K562 (cell line): ENCODE measurements at regions not wholly inside any gene's neighbourhood (a gene's known extent, or its start where the extent isn't known, plus 50 kb on each side); places are given as distances from the start of the nearest gene placed in this dataset.

ENCODE experiments used
- ATAC-seq: fragments of 200-7000 bp; cut with Tn5 transposase; 3 replicates; pipeline ENCODE4 v1.9.1; 2020; ENCODE audit warnings: moderate library complexity
- BruUV-seq: library from RNA; stranded (reverse); fragments of 400-500 nt; replicated peaks from 2 replicates; lab custom pipeline; 2021; lab: Mats Ljungman, UMichigan
- CTCF ChIA-PET: fragments of 300-600 bp; formaldehyde crosslinking; extraction: SDS; loops from one replicate; lab custom pipeline; 2021; ENCODE audit warnings: low intra/inter-chr PET ratio; lab: Yijun Ruan, JAX
- POLR2A ChIA-PET: fragments of 300-600, 350-650 bp; sonication (Branson Sonifier 250); formaldehyde crosslinking; extraction: SDS; loops from one replicate; lab custom pipeline; 2021; ENCODE audit warnings: antibody characterized with exemption, inconsistent platforms; lab: Yijun Ruan, JAX
- DNase-seq, 4 experiments: peaks; one replicate each; pipeline versions ENCODE4 v3.0.0 to v3.0.0-alpha.2; 2011 to 2018; ENCODE audit warnings: low spot score in 3 of 4, mixed read lengths in 3 of 4; ENCODE audit errors: extremely low read depth in 1 of 4
- FAIRE-seq: peaks from 2 replicates; lab custom pipeline; 2011; peaks lifted over from hg19 to GRCh38; lab: Jason Lieb, UNC
- H2AFZ ChIP-seq: 2 replicates; pipeline ENCODE4 v1.6.0; 2011; ENCODE audit warnings: low read depth, low read length, control low read depth, inconsistent platforms
- H3K27ac ChIP-seq: fragments of 200-600 bp; 3 replicates; pipeline ENCODE4 v1.8.0; 2011; ENCODE audit warnings: low read depth, mild to moderate bottlenecking, control low read depth, inconsistent platforms, low read length, moderate library complexity, mixed read lengths; ENCODE audit errors: extremely low read depth
- H3K27me3 ChIP-seq, 2 experiments: fragments of 300-600 bp in 1 of 2; 2 replicates in 1 of 2; 3 replicates in 1 of 2; pipeline versions ENCODE4 v1.6.0 to v1.8.0; 2011; ENCODE audit warnings: inconsistent platforms in 2 of 2, low read length in 2 of 2, mild to moderate bottlenecking in 1 of 2, mixed read lengths in 1 of 2, moderate library complexity in 1 of 2; ENCODE audit not compliant: control insufficient read depth in 2 of 2, insufficient read depth in 2 of 2
- H3K36me3 ChIP-seq: fragments of 300-600 bp; 3 replicates; pipeline ENCODE4 v1.8.0; 2011; ENCODE audit warnings: mild to moderate bottlenecking, low read length, inconsistent platforms; ENCODE audit not compliant: control insufficient read depth, insufficient read depth
- H3K4me1 ChIP-seq, 2 experiments: fragments of 200-600 bp in 1 of 2; replicated peaks in 1 of 2; 2 replicates in 1 of 2; 3 replicates in 1 of 2; pipeline versions ENCODE4 v1.5.1 to v1.8.0; 2011; ENCODE audit warnings: inconsistent platforms in 2 of 2, low read length in 2 of 2, mild to moderate bottlenecking in 1 of 2, mixed read lengths in 1 of 2, moderate library complexity in 1 of 2; ENCODE audit not compliant: control insufficient read depth in 2 of 2, insufficient read depth in 2 of 2
- H3K4me2 ChIP-seq: 2 replicates; pipeline ENCODE4 v1.6.1; 2011; ENCODE audit warnings: low read length, control low read depth, inconsistent platforms, mixed read lengths; ENCODE audit not compliant: insufficient read depth
- H3K4me3 ChIP-seq: fragments of 200-600 bp; sonication (generic), shearing (Covaris generic); 2 replicates; pipeline ENCODE4 v1.5.1; 2016; ENCODE audit warnings: control low read depth, inconsistent platforms
- H3K79me2 ChIP-seq: fragments of 200-600 bp; 3 replicates; pipeline ENCODE4 v1.8.0; 2011; ENCODE audit warnings: low read length, inconsistent platforms; ENCODE audit not compliant: control insufficient read depth, insufficient read depth
- H3K9ac ChIP-seq, 2 experiments: 2 replicates each; pipeline versions ENCODE4 v1.6.0 to v1.6.1; 2011; ENCODE audit warnings: low read depth in 2 of 2, low read length in 2 of 2, control low read depth in 1 of 2, inconsistent platforms in 1 of 2, mild to moderate bottlenecking in 1 of 2, mixed read lengths in 1 of 2; ENCODE audit not compliant: insufficient read depth in 1 of 2
- H3K9me1 ChIP-seq: one replicate; pipeline ENCODE4 v1.6.0; 2011; ENCODE audit warnings: inconsistent platforms, mild to moderate bottlenecking, low read length, moderate library complexity; ENCODE audit not compliant: control insufficient read depth, insufficient read depth
- H3K9me3 ChIP-seq: replicated peaks from 2 replicates; pipeline ENCODE4 v1.5.1; 2011; ENCODE audit warnings: low read depth, low read length, inconsistent platforms; ENCODE audit not compliant: control insufficient read depth, insufficient read depth
- H4K20me1 ChIP-seq: replicated peaks from 2 replicates; pipeline ENCODE4 v1.6.1; 2011; ENCODE audit warnings: low read length, inconsistent platforms, mixed read lengths; ENCODE audit not compliant: control insufficient read depth, insufficient read depth
- ARID4B ChIP-seq: sonication (generic); formaldehyde crosslinking; IDR thresholded peaks from 2 replicates; pipeline ENCODE4 v1.8.0; 2022; ENCODE audit warnings: mild to moderate bottlenecking, missing genetic modification reagents
- ATF6 ChIP-seq: sonication (generic); formaldehyde crosslinking; IDR thresholded peaks from 2 replicates; pipeline ENCODE4 v1.4.0; 2020; ENCODE audit warnings: mild to moderate bottlenecking, missing genetic modification reagents
- C11orf30 ChIP-seq: fragments of 450-650 bp; IDR thresholded peaks from 2 replicates; pipeline ENCODE4 v1.6.1; 2016; ENCODE audit warnings: low read depth, mild to moderate bottlenecking
- CHD2 ChIP-seq: IDR thresholded peaks from 2 replicates; pipeline ENCODE4 v1.6.1; 2011; ENCODE audit warnings: low read depth, low read length
- ETS2 ChIP-seq: IDR thresholded peaks from 2 replicates; pipeline ENCODE4 v1.6.1; 2016; ENCODE audit warnings: borderline replicate concordance, missing genetic modification characterization, mild to moderate bottlenecking, moderate library complexity, missing compliant biosample characterization; ENCODE audit not compliant: poor library complexity, severe bottlenecking
- HIVEP1 ChIP-seq: fragments of 250-450 bp; sonication (Bioruptor Pico); IDR thresholded peaks from 2 replicates; pipeline ENCODE4 v1.4.0; 2020; ENCODE audit warnings: mild to moderate bottlenecking
- HMG20A ChIP-seq: fragments of 450-650 bp; formaldehyde crosslinking; conservative IDR thresholded peaks from 2 replicates; pipeline ENCODE4 v1.4.0; 2020; ENCODE audit warnings: mild to moderate bottlenecking, mixed read lengths
- SETDB1 ChIP-seq: IDR thresholded peaks from one replicate; pipeline ENCODE4 v1.6.1; 2012; ENCODE audit warnings: low read length, control low read depth, inconsistent platforms
- STAT5B ChIP-seq: fragments of 250-450 bp; sonication (Bioruptor Pico); IDR thresholded peaks from 2 replicates; pipeline ENCODE4 v1.8.0; 2021; ENCODE audit warnings: mild to moderate bottlenecking, inconsistent platforms
- TAF9B ChIP-seq: fragments of 450-650 bp; IDR thresholded peaks from 2 replicates; pipeline ENCODE4 v1.6.1; 2018; ENCODE audit warnings: mild to moderate bottlenecking; ENCODE audit not compliant: partially characterized antibody
- YBX1 ChIP-seq: fragments of 450-650 bp; IDR thresholded peaks from 2 replicates; pipeline ENCODE4 v1.7.1; 2016; ENCODE audit warnings: mild to moderate bottlenecking
- ZBTB2 ChIP-seq: fragments of 450-650 bp; IDR thresholded peaks from 2 replicates; pipeline ENCODE4 v1.6.1; 2016; ENCODE audit warnings: antibody characterized with exemption
- ZNF133 ChIP-seq: fragments of 250-450 bp; sonication (Bioruptor Pico); IDR thresholded peaks from 2 replicates; pipeline ENCODE4 v1.4.0; 2020; ENCODE audit warnings: mild to moderate bottlenecking
- ZNF282 ChIP-seq: sonication (generic); formaldehyde crosslinking; IDR thresholded peaks from 2 replicates; pipeline ENCODE4 v1.8.1; 2023; ENCODE audit warnings: missing genetic modification reagents
- ZNF384 ChIP-seq: IDR thresholded peaks from 2 replicates; pipeline ENCODE4 v1.6.1; 2012; ENCODE audit warnings: low read depth, low read length, improper control_type of control experiment
- ZNF41 ChIP-seq: fragments of 250-450 bp; sonication (Bioruptor Pico); conservative IDR thresholded peaks from 2 replicates; pipeline ENCODE4 v1.4.0; 2020; ENCODE audit warnings: mild to moderate bottlenecking
- ZNF778 ChIP-seq: fragments of 450-650 bp; formaldehyde crosslinking; IDR thresholded peaks from 2 replicates; pipeline ENCODE4 v1.4.0; 2020; ENCODE audit warnings: mild to moderate bottlenecking, moderate library complexity
- ZZZ3 ChIP-seq: fragments of 450-650 bp; IDR thresholded peaks from 2 replicates; pipeline ENCODE4 v1.6.1; 2016; ENCODE audit warnings: antibody characterized with exemption, mild to moderate bottlenecking, moderate library complexity
- WGBS: fragments of 100-300 bp; shearing (Covaris generic); methylation state at CpG from one replicate; pipeline ENCODE4 v1.1.6; 2016; ENCODE audit warnings: low coverage, mixed read lengths; ENCODE audit not compliant: insufficient coverage; ENCODE audit errors: missing lambda C conversion rate; 5-methylcytosine and 5-hydroxymethylcytosine counted together
- in situ Hi-C: fragments of 300-500 bp; cut with MboI; formaldehyde crosslinking; loops from 4 replicates; pipeline ENCODE4 v1.15.0; 2018; ENCODE audit warnings: inconsistent platforms, mixed read lengths
- intact Hi-C: fragments of 100-400 bp; cut with micrococcal nuclease; formaldehyde crosslinking; loops from 2 replicates; pipeline ENCODE4 v1.14.2; 2022

- Histone ChIP-seq H3K27ac (no peak overlapping the region), H2AFZ (no peak overlapping the region), H3K9me3 (no peaks in the 10 kb centered on the region), H3K9ac (no peak overlapping the region), H3K9me1 (no peaks in the 10 kb centered on the region), H4K20me1 (no peaks in the 10 kb centered on the region), H3K27me3 (no peaks in the 10 kb centered on the region), H3K4me2 (no peak overlapping the region), H3K4me3 (no peak overlapping the region), H3K79me2 (no peaks in the 10 kb centered on the region), H3K4me1 (no peaks in the 10 kb centered on the region), H3K36me3 (no peaks in the 10 kb centered on the region)
- no peak for ATAC-seq
- TF ChIP-seq ZNF778 (no peak), ATF6 (CRISPR knock-in tag) (no peak), YBX1 (no peak), ARID4B (CRISPR knock-in tag) (no peak), ZNF41 (CRISPR knock-in tag) (no peak), ZNF282 (CRISPR knock-in tag) (no peak), CHD2 (no peak), HMG20A (CRISPR knock-in tag) (no peak), HIVEP1 (CRISPR knock-in tag) (no peak), ZNF133 (CRISPR knock-in tag) (no peak), TAF9B (no peak), STAT5B (CRISPR knock-in tag) (no peak), ZBTB2 (no peak), ZZZ3 (no peak), ZNF384 (no peak), C11orf30 (no peak), SETDB1 (no peak), ETS2 (tag) (no peak)
- FAIRE-seq: no peak
- in situ Hi-C loops (no loop called here), intact Hi-C loops (no loop called here)
- POLR2A ChIA-PET: no interaction called here
- DNase-seq: no peak
- WGBS: 0% methylated on average over 7 of the region's 7 CpGs
- no TSS peak for BruUV-seq
- CTCF ChIA-PET: no interaction called here
Observed at GRCh38 chr1:87466621-87467020, 137.9 kb downstream of the LMO4 start.
